ENCODE measurements at regions not wholly inside any gene's neighbourhood (a gene's known extent, or its start where the extent isn't known, plus 50 kb on each side); places are given as distances from the start of the nearest gene placed in this dataset.

DNA sequence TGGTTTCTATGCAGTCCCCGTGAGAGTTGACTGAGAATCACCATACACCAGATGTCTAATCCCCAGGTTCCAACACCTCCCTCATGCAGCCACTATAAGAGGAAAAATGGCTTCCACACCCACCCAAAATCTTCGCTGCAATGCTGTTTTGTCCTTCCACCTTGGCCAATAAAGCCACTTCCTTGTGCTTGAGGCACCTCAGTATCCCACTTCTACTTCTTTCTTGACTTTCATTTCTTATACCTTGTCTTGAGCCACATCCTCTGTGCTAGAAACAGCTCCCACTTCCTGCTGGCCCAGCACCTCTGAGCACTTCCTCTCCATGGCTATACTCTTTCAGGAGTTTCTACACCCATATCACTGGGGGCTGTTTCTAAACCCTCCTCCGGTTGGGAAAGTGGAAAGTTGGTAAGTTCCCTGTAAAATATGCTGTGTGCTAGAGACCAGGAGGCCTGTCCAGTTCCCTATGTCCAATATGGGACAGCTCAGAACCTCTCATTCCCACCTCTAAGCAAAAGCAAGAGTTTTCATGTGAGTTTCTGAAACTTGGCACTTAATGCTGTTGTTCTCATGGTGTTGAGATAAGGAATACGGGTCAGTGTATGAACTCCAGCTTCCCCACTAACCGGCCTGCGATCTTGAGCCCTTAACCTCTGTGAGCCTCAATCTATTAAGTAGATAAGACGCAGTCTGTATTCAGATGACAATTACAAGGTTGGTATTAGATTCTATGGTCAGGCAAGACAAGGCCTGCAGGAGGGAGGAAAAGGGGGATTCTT lies 209.1 kb upstream of the ID2 start:
- no TSS peak for BruUV-seq (replicated peaks)
- H3K4me3 ChIP-seq (replicated peaks in 1 of 2; ENCODE audit: low read depth in 1 of 2, low read length in 2 of 2): no peak overlapping the region
- ChIA-PET POLR2A (no interaction called here), RAD21 (ENCODE audit: low non-redundant PET in 1 of 2, low total read pairs in 2 of 2, uncharacterized antibody in 2 of 2, unreplicated experiment in 2 of 2) (no interaction called here), CTCF (no interaction called here)
- no peak overlapping the region for H3K27ac ChIP-seq (ENCODE audit: low read depth, low read length)
- intact Hi-C loops (cut with micrococcal nuclease): no loop called here
- H3K4me2 ChIP-seq (ENCODE audit: low read length): no peak overlapping the region
- no peaks in the 10 kb centered on the region for H4K20me1 ChIP-seq (ENCODE audit: insufficient read depth)
- ATAC-seq (no peak), DNase-seq (ENCODE audit: low read depth, low spot score) (no peak)
- no peak for TF ChIP-seq RAD21 (IDR thresholded peaks at IDR 0.05; ENCODE audit: low read depth)
- no peak for TF ChIP-seq CBX3 (IDR thresholded peaks at IDR 0.05; ENCODE audit: low read depth)
- TF ChIP-seq ZBTB33 (IDR thresholded peaks at IDR 0.05; ENCODE audit: extremely low read depth, insufficient replicate concordance, low read length): no peak
- TF ChIP-seq FOSL1 (IDR thresholded peaks at IDR 0.05; ENCODE audit: low read depth): no peak
- no peak for TF ChIP-seq POLR2AphosphoS5 (IDR thresholded peaks at IDR 0.05; ENCODE audit: low read depth, low read length)
- no peak for TF ChIP-seq EGR1 (IDR thresholded peaks at IDR 0.05; ENCODE audit: low read depth)
- no peak for TF ChIP-seq ZFX (IDR thresholded peaks at IDR 0.05)
- TF ChIP-seq, protein P1, sequence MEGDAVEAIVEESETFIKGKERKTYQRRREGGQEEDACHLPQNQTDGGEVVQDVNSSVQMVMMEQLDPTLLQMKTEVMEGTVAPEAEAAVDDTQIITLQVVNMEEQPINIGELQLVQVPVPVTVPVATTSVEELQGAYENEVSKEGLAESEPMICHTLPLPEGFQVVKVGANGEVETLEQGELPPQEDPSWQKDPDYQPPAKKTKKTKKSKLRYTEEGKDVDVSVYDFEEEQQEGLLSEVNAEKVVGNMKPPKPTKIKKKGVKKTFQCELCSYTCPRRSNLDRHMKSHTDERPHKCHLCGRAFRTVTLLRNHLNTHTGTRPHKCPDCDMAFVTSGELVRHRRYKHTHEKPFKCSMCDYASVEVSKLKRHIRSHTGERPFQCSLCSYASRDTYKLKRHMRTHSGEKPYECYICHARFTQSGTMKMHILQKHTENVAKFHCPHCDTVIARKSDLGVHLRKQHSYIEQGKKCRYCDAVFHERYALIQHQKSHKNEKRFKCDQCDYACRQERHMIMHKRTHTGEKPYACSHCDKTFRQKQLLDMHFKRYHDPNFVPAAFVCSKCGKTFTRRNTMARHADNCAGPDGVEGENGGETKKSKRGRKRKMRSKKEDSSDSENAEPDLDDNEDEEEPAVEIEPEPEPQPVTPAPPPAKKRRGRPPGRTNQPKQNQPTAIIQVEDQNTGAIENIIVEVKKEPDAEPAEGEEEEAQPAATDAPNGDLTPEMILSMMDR (IDR thresholded peaks at IDR 0.05 in 2 of 3, conservative IDR thresholded peaks at IDR 0.05 in 1 of 3; ENCODE audit: borderline replicate concordance in 1 of 3, insufficient read depth in 1 of 3, low read depth in 2 of 3, low read length in 2 of 3): no peak
- TF ChIP-seq, protein P2, sequence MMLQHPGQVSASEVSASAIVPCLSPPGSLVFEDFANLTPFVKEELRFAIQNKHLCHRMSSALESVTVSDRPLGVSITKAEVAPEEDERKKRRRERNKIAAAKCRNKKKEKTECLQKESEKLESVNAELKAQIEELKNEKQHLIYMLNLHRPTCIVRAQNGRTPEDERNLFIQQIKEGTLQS (IDR thresholded peaks at IDR 0.05): no peak
- no peak for TF ChIP-seq MAX (IDR thresholded peaks at IDR 0.05)
- TF ChIP-seq ELF1 (IDR thresholded peaks at IDR 0.05; ENCODE audit: borderline replicate concordance, low read depth): no peak
- TF ChIP-seq TCF7L2 (IDR thresholded peaks at IDR 0.05; ENCODE audit: borderline replicate concordance, extremely low read depth, insufficient read depth, insufficient read length): no peak
- no peak for TF ChIP-seq YY1 (IDR thresholded peaks at IDR 0.05; ENCODE audit: extremely low read depth, insufficient replicate concordance, low read depth, low read length)
- no peak for TF ChIP-seq JUND (IDR thresholded peaks at IDR 0.05)
- no peak for TF ChIP-seq SIN3A (IDR thresholded peaks at IDR 0.05; ENCODE audit: low read depth)
- no peak for TF ChIP-seq EZH2 (IDR thresholded peaks at IDR 0.05)
- TF ChIP-seq REST (IDR thresholded peaks at IDR 0.05; ENCODE audit: low read depth): no peak
- H3K79me2 ChIP-seq (ENCODE audit: insufficient read depth, low read length): no peaks in the 10 kb centered on the region
- no peaks in the 10 kb centered on the region for H3K27me3 ChIP-seq (ENCODE audit: insufficient read depth, low read length)
- no peaks in the 10 kb centered on the region; a peak in 1 of 4 replicates for H3K4me1 ChIP-seq (ENCODE audit: control insufficient read depth in 1 of 2, insufficient read depth in 2 of 2, low read length in 2 of 2)
- no peak overlapping the region for H2AFZ ChIP-seq (ENCODE audit: low read depth, low read length, poor library complexity, severe bottlenecking)
- no peaks in the 10 kb centered on the region for H3K9me2 ChIP-seq (ENCODE audit: insufficient read depth)
- H3K36me3 ChIP-seq (ENCODE audit: control insufficient read depth in 1 of 2, insufficient read depth in 2 of 2, low read length in 2 of 2): no peaks in the 10 kb centered on the region
- H3K9me3 ChIP-seq (ENCODE audit: control insufficient read depth in 1 of 2, insufficient read depth in 1 of 2, low read depth in 1 of 2, low read length in 2 of 2): no peaks in the 10 kb centered on the region
- no peak overlapping the region for H3K9ac ChIP-seq (ENCODE audit: low read length)
